Lower leg skin (tissue), 3 donors: ENCODE measurements at regions not wholly inside any gene's neighbourhood (a gene's known extent, or its start where the extent isn't known, plus 50 kb on each side); places are given as distances from the start of the nearest gene placed in this dataset.

Experiments
- POLR2A ChIP-seq, 2 donors: fragments of 450-650 bp; IDR thresholded peaks; one replicate each; pipeline ENCODE4 v1.6.1; 2016 to 2017; ENCODE audit warnings: antibody characterized with exemption in 2 of 2, mild to moderate bottlenecking in 1 of 2, moderate library complexity in 1 of 2
- TF ChIP-seq, protein P1 (sequence below), 3 donors: fragments of 450-650 bp; IDR thresholded peaks; one replicate each; pipeline ENCODE4 v1.5.1; 2016; ENCODE audit warnings: antibody characterized with exemption in 3 of 3, mild to moderate bottlenecking in 3 of 3, moderate library complexity in 2 of 3

DNA sequence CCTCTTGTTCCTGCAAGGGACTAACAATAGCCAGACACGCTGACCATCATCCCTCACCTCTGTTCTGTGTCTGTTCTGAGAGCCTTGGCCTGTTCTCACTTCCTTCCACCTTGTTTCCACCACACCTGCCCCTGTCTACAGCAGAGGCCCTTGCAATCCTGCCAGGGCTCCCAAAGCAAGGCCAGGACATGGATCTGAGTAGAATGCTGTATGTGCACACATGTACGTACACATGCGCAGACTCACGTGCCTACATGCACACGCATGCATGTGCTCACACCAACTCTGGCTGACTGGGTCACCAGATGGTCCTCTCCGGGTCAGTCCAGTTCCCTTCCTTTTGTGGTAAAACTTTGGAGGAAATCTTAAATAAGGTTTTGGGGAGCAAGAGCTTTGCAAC lies 133.0 kb upstream of the C14orf180 start:
- TF ChIP-seq, protein P1, sequence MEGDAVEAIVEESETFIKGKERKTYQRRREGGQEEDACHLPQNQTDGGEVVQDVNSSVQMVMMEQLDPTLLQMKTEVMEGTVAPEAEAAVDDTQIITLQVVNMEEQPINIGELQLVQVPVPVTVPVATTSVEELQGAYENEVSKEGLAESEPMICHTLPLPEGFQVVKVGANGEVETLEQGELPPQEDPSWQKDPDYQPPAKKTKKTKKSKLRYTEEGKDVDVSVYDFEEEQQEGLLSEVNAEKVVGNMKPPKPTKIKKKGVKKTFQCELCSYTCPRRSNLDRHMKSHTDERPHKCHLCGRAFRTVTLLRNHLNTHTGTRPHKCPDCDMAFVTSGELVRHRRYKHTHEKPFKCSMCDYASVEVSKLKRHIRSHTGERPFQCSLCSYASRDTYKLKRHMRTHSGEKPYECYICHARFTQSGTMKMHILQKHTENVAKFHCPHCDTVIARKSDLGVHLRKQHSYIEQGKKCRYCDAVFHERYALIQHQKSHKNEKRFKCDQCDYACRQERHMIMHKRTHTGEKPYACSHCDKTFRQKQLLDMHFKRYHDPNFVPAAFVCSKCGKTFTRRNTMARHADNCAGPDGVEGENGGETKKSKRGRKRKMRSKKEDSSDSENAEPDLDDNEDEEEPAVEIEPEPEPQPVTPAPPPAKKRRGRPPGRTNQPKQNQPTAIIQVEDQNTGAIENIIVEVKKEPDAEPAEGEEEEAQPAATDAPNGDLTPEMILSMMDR (IDR thresholded peaks at IDR 0.05): no peak
- TF ChIP-seq POLR2A (IDR thresholded peaks at IDR 0.05): no peak
